HEK293T (cell line): ENCODE measurements at regions not wholly inside any gene's neighbourhood (a gene's known extent, or its start where the extent isn't known, plus 50 kb on each side); places are given as distances from the start of the nearest gene placed in this dataset.

ENCODE experiments used
- ELF4 ChIP-seq: fragments of 450-650 bp; IDR thresholded peaks from 2 replicates; pipeline ENCODE4 v1.6.1; 2017; ENCODE audit warnings: antibody characterized with exemption
- FOXK2 ChIP-seq: fragments of 450-650 bp; IDR thresholded peaks from 2 replicates; pipeline ENCODE4 v1.6.1; 2016; ENCODE audit warnings: mild to moderate bottlenecking
- FOXM1 ChIP-seq: fragments of 450-650 bp; IDR thresholded peaks from 2 replicates; pipeline ENCODE4 v1.6.1; 2017; ENCODE audit warnings: mild to moderate bottlenecking, borderline replicate concordance
- HDGF ChIP-seq: fragments of 450-650 bp; IDR thresholded peaks from 2 replicates; pipeline ENCODE4 v1.6.1; 2017; ENCODE audit warnings: antibody characterized with exemption, borderline replicate concordance
- NFRKB ChIP-seq: fragments of 450-650 bp; IDR thresholded peaks from 2 replicates; pipeline ENCODE4 v1.6.1; 2016; ENCODE audit warnings: mild to moderate bottlenecking, moderate library complexity
- SP1 ChIP-seq: fragments of 450-650 bp; IDR thresholded peaks from 2 replicates; pipeline ENCODE4 v1.6.1; 2017
- TARDBP ChIP-seq: fragments of 450-650 bp; IDR thresholded peaks from 2 replicates; pipeline ENCODE4 v1.6.1; 2016
- ZNF384 ChIP-seq: fragments of 450-650 bp; IDR thresholded peaks from 2 replicates; pipeline ENCODE4 v1.6.1; 2016

GRCh38 chr7:63046612-63047011, 952.0 kb upstream of the ZNF722 start:
- TF ChIP-seq SP1: no peak
- TF ChIP-seq FOXK2: no peak
- no peak for TF ChIP-seq NFRKB
- TF ChIP-seq HDGF: no peak
- no peak for TF ChIP-seq FOXM1
- TF ChIP-seq ZNF384: no peak
- no peak for TF ChIP-seq TARDBP
- TF ChIP-seq ELF4: no peak
